Neuronal stem cell (in vitro differentiated cells): ENCODE measurements at regions not wholly inside any gene's neighbourhood (a gene's known extent, or its start where the extent isn't known, plus 50 kb on each side); places are given as distances from the start of the nearest gene placed in this dataset.

ENCODE experiments used
- DNase-seq: peaks from one replicate; pipeline ENCODE4 v3.0.0-alpha.2; 2013; ENCODE audit warnings: low spot score
- H2AFZ ChIP-seq: one replicate; pipeline ENCODE4 v1.6.1; 2013; ENCODE audit warnings: mild to moderate bottlenecking, low read length, inconsistent platforms
- H2AK5ac ChIP-seq: 2 replicates; pipeline ENCODE4 v1.6.1; 2013; ENCODE audit warnings: low read depth, mild to moderate bottlenecking, inconsistent platforms, low read length, moderate library complexity, mixed read lengths
- H2BK120ac ChIP-seq: 2 replicates; pipeline ENCODE4 v1.6.1; 2013; ENCODE audit warnings: low read depth, mild to moderate bottlenecking, inconsistent platforms, low read length, moderate library complexity, mixed read lengths
- H2BK12ac ChIP-seq: one replicate; pipeline ENCODE4 v1.6.1; 2013; ENCODE audit warnings: low read length, inconsistent platforms
- H2BK15ac ChIP-seq: 2 replicates; pipeline ENCODE4 v1.6.1; 2013; ENCODE audit warnings: mild to moderate bottlenecking, low read length, inconsistent platforms, mixed read lengths
- H2BK5ac ChIP-seq: one replicate; pipeline ENCODE4 v1.6.1; 2013; ENCODE audit warnings: inconsistent platforms, mild to moderate bottlenecking, low read length, moderate library complexity
- H3K14ac ChIP-seq: one replicate; pipeline ENCODE4 v1.6.1; 2013; ENCODE audit warnings: low read length, inconsistent platforms
- H3K18ac ChIP-seq: 2 replicates; pipeline ENCODE4 v1.6.1; 2013; ENCODE audit warnings: low read length, inconsistent platforms
- H3K23ac ChIP-seq: 2 replicates; pipeline ENCODE4 v1.6.1; 2013; ENCODE audit warnings: low read depth, mild to moderate bottlenecking, mixed read lengths, low read length, inconsistent platforms; ENCODE audit not compliant: poor library complexity
- H3K27ac ChIP-seq: replicated peaks from 3 replicates; pipeline ENCODE4 v1.5.1; 2013; ENCODE audit warnings: low read length, inconsistent platforms
- H3K27me3 ChIP-seq, 3 experiments: 2 replicates each; pipeline ENCODE4 v1.6.1; 2013; ENCODE audit warnings: low read length in 3 of 3, mild to moderate bottlenecking in 2 of 3, inconsistent platforms in 1 of 3, low read depth in 1 of 3, mixed read lengths in 1 of 3, moderate library complexity in 1 of 3; ENCODE audit not compliant: control insufficient read depth in 3 of 3, insufficient read depth in 3 of 3
- H3K36me3 ChIP-seq, 2 donors: replicated peaks in 1 of 2; 2 replicates each; pipeline ENCODE4 v1.6.1; 2013; ENCODE audit warnings: low read length in 2 of 2; ENCODE audit not compliant: control insufficient read depth in 2 of 2, insufficient read depth in 2 of 2
- H3K4ac ChIP-seq: 2 replicates; pipeline ENCODE4 v1.6.1; 2013; ENCODE audit warnings: inconsistent platforms, mild to moderate bottlenecking, low read length, moderate library complexity
- H3K4me1 ChIP-seq, 2 donors: 1 replicate in 1 of 2; 2 replicates in 1 of 2; pipeline ENCODE4 v1.6.1; 2013; ENCODE audit warnings: low read length in 2 of 2, low read depth in 1 of 2; ENCODE audit not compliant: control insufficient read depth in 2 of 2, insufficient read depth in 1 of 2
- H3K4me2 ChIP-seq: one replicate; pipeline ENCODE4 v1.6.1; 2013; ENCODE audit warnings: mild to moderate bottlenecking, low read length, inconsistent platforms; ENCODE audit not compliant: insufficient read depth, poor library complexity, severe bottlenecking
- H3K4me3 ChIP-seq, 2 donors: 2 replicates each; pipeline ENCODE4 v1.5.1; 2013; ENCODE audit warnings: low read length in 2 of 2, mild to moderate bottlenecking in 2 of 2, inconsistent platforms in 1 of 2, moderate library complexity in 1 of 2
- H3K79me1 ChIP-seq: one replicate; pipeline ENCODE4 v1.6.1; 2013; ENCODE audit warnings: low read depth, mild to moderate bottlenecking, inconsistent platforms, low read length, moderate library complexity
- H3K9ac ChIP-seq: one replicate; pipeline ENCODE4 v1.6.1; 2013; ENCODE audit warnings: mild to moderate bottlenecking, low read depth, low read length, inconsistent platforms; ENCODE audit not compliant: poor library complexity
- H3K9me3 ChIP-seq, 2 donors: replicated peaks in 1 of 2; 2 replicates each; pipeline versions ENCODE3 to v1.6.1; 2013; ENCODE audit warnings: low read length in 2 of 2, mild to moderate bottlenecking in 2 of 2, inconsistent platforms in 1 of 2, low read depth in 1 of 2, mixed read lengths in 1 of 2, moderate library complexity in 1 of 2; ENCODE audit not compliant: control insufficient read depth in 2 of 2, insufficient read depth in 1 of 2
- H4K8ac ChIP-seq: one replicate; pipeline ENCODE4 v1.6.1; 2013; ENCODE audit warnings: low read depth, mild to moderate bottlenecking, inconsistent platforms, low read length, moderate library complexity
- H4K91ac ChIP-seq: one replicate; pipeline ENCODE4 v1.6.1; 2013; ENCODE audit warnings: low read length, low read depth, mild to moderate bottlenecking, inconsistent platforms; ENCODE audit not compliant: poor library complexity
- WGBS, 2 donors: extraction: QIAGEN DNeasy Blood & Tissue Kit; methylation state at CpG; one replicate each; pipeline ENCODE4 v1.1.7; 2013; ENCODE audit warnings: missing lambda C conversion rate in 2 of 2, mixed read lengths in 1 of 2; ENCODE audit not compliant: insufficient read length in 2 of 2, insufficient replicate concordance in 1 of 2; ENCODE audit errors: extremely low coverage in 2 of 2; 5-methylcytosine and 5-hydroxymethylcytosine counted together

GRCh38 chr5:56447656-56448055, 214.5 kb upstream of the ANKRD55 start:
- H2BK5ac ChIP-seq = no peak overlapping the region
- no peaks in the 10 kb centered on the region for H3K79me1 ChIP-seq
- no CpG with 5 or more reads among the region's 4 CpGs for WGBS, 2 donors
- no peak overlapping the region for H2BK12ac ChIP-seq
- no peaks in the 10 kb centered on the region for H3K9me3 ChIP-seq
- no peak for DNase-seq
- no peak overlapping the region for H3K4ac ChIP-seq
- H3K4me3 ChIP-seq = no peak overlapping the region
- H3K14ac ChIP-seq = no peak overlapping the region
- no peak overlapping the region for H3K23ac ChIP-seq
- H3K9ac ChIP-seq = no peak overlapping the region
- H3K27ac ChIP-seq = no peak overlapping the region
- no peak overlapping the region for H4K8ac ChIP-seq
- H2AFZ ChIP-seq = no peak overlapping the region
- no peak overlapping the region for H2AK5ac ChIP-seq
- H3K27me3 ChIP-seq = no peaks in the 10 kb centered on the region
- H2BK120ac ChIP-seq = no peak overlapping the region
- no peak overlapping the region for H4K91ac ChIP-seq
- peaks cover 0 to 2% of the 10 kb centered on the region in 2 donors for H3K4me1 ChIP-seq
- H3K36me3 ChIP-seq = no peaks in the 10 kb centered on the region
- no peak overlapping the region for H3K4me2 ChIP-seq
- H2BK15ac ChIP-seq = no peak overlapping the region
- no peak overlapping the region for H3K18ac ChIP-seq

DNA sequence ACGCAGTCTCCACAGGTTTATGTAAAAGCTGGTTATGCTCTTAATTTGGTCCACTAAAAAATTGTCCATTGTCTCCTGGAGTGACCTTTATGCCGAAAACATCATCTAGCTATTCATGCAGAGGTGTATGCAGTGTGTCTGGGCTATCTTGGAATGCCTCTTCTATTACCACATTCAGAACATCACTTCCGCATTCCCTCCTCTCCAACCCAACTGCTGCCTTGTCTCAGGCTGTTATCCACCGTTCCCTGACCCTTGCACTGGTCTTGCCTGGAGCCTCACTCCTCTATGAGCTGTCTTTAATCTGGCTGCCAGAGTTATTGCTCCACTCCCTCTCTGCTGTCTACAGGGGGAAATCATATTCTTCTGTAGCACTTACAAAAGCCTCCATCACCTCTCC, 214.1 kb upstream of the ANKRD55 start:
- Histone ChIP-seq H2BK120ac (no peak overlapping the region), H3K14ac (no peak overlapping the region), H3K27ac (no peak overlapping the region), H2BK12ac (no peak overlapping the region), H2BK5ac (no peak overlapping the region), H4K8ac (no peak overlapping the region), H3K4me2 (no peak overlapping the region), H3K4me3 (no peak overlapping the region), H3K23ac (no peak overlapping the region), H3K9me3 (no peaks in the 10 kb centered on the region), H3K4ac (no peak overlapping the region), H2BK15ac (no peak overlapping the region), H3K9ac (no peak overlapping the region), H3K79me1 (no peaks in the 10 kb centered on the region), H3K36me3 (no peaks in the 10 kb centered on the region), H4K91ac (no peak overlapping the region), H3K18ac (no peak overlapping the region), H2AFZ (no peak overlapping the region), H3K27me3 (no peaks in the 10 kb centered on the region), H2AK5ac (no peak overlapping the region), H3K4me1 (peaks cover 0 to 2% of the 10 kb centered on the region in 2 donors)
- no peak for DNase-seq
- WGBS, 2 donors = no CpG with 5 or more reads among the region's 4 CpGs

GRCh38 chr5:56446728-56447127, 213.6 kb upstream of the ANKRD55 start:
- H4K91ac ChIP-seq = no peak overlapping the region
- H3K4me3 ChIP-seq = no peak overlapping the region
- H2BK120ac ChIP-seq = no peak overlapping the region
- H2BK12ac ChIP-seq = no peak overlapping the region
- no peaks in the 10 kb centered on the region for H3K79me1 ChIP-seq
- no peak overlapping the region for H3K14ac ChIP-seq
- H4K8ac ChIP-seq = no peak overlapping the region
- no peak overlapping the region for H3K9ac ChIP-seq
- no peak overlapping the region for H3K23ac ChIP-seq
- no peaks in the 10 kb centered on the region for H3K27me3 ChIP-seq
- H2BK5ac ChIP-seq = no peak overlapping the region
- no peak overlapping the region for H3K27ac ChIP-seq
- no peaks in the 10 kb centered on the region for H3K36me3 ChIP-seq
- H2AFZ ChIP-seq = no peak overlapping the region
- H3K4me2 ChIP-seq = no peak overlapping the region
- peaks cover 0 to 2% of the 10 kb centered on the region in 2 donors for H3K4me1 ChIP-seq
- H2BK15ac ChIP-seq = no peak overlapping the region
- no peaks in the 10 kb centered on the region for H3K9me3 ChIP-seq
- DNase-seq = no peak
- H2AK5ac ChIP-seq = no peak overlapping the region
- H3K18ac ChIP-seq = no peak overlapping the region
- H3K4ac ChIP-seq = no peak overlapping the region

DNA sequence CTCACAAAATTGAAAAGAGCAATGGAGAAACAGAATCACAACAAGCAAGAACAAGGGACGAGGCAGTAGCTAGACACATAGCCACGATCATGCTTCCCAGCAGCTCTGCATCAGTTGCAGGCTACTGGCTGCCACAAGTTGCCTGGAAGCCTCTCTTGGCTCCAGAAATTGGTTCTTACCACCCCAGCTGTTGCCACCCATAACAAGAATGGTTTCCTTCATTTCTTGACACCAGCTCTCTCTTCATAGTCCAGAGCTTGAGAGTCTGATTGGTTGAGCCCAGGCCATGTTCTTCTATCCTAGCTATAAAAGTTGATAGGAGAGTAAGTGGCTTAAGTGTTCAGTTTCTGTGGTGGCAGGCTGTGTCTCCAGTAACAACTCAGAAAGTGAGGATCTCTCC, 210.7 kb upstream of the ANKRD55 start:
- no peak overlapping the region for H3K9ac ChIP-seq
- no peak overlapping the region for H3K4ac ChIP-seq
- no peaks in the 10 kb centered on the region for H3K36me3 ChIP-seq
- no peak overlapping the region for H2BK120ac ChIP-seq
- H3K79me1 ChIP-seq = no peaks in the 10 kb centered on the region
- no CpG with 5 or more reads among the region's 2 CpGs for WGBS, 2 donors
- no peak overlapping the region for H3K14ac ChIP-seq
- H3K4me3 ChIP-seq = no peak overlapping the region
- H3K9me3 ChIP-seq = no peaks in the 10 kb centered on the region
- H2AK5ac ChIP-seq = no peak overlapping the region
- no peak overlapping the region for H4K8ac ChIP-seq
- H2AFZ ChIP-seq = no peak overlapping the region
- no peak overlapping the region for H3K27ac ChIP-seq
- no peak for DNase-seq
- H2BK15ac ChIP-seq = no peak overlapping the region
- no peak overlapping the region for H4K91ac ChIP-seq
- no peak overlapping the region for H3K4me2 ChIP-seq
- H2BK5ac ChIP-seq = no peak overlapping the region
- H3K23ac ChIP-seq = no peak overlapping the region
- H3K4me1 ChIP-seq = no peaks in the 10 kb centered on the region
- no peak overlapping the region for H3K18ac ChIP-seq
- H2BK12ac ChIP-seq = no peak overlapping the region
- no peaks in the 10 kb centered on the region for H3K27me3 ChIP-seq
